OCI-LY1 (cell line): ENCODE measurements at regions not wholly inside any gene's neighbourhood (a gene's known extent, or its start where the extent isn't known, plus 50 kb on each side); places are given as distances from the start of the nearest gene placed in this dataset.

ENCODE experiments used
- EZH2 ChIP-seq: fragments of 200-600 bp; sonication (generic), shearing (Covaris generic); IDR thresholded peaks from 2 replicates; pipeline ENCODE4 v1.8.0; 2017; ENCODE audit warnings: borderline replicate concordance, mixed run types, mild to moderate bottlenecking, antibody characterized with exemption, low read length, moderate library complexity, mixed read lengths
- TF ChIP-seq, protein P1 (sequence below): fragments of 200-600 bp; sonication (generic), shearing (Covaris generic); IDR thresholded peaks from 2 replicates; pipeline ENCODE4 v1.5.1; 2017; ENCODE audit warnings: mild to moderate bottlenecking, antibody characterized with exemption, low read length, moderate library complexity, mixed read lengths

DNA sequence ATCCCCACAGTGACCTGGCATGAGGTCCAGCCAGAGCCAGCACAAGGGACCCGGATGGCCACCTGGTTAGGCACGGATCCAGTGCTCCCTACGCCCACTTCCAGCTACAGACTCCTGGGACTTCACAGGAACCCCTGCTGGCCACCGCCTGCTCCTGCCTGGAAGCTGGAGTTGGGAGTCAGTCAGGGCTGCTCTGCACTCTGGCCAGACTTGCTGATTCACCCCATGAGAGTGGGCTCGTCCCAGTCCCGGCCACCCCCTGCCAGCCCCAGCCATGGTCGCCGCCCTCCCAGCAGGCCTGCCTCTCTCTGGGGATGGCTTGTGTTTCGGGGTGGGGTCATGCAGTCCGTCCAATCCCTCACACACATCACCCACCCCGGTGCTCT lies 125.8 kb downstream of the DLL1 start:
- TF ChIP-seq, protein P1, sequence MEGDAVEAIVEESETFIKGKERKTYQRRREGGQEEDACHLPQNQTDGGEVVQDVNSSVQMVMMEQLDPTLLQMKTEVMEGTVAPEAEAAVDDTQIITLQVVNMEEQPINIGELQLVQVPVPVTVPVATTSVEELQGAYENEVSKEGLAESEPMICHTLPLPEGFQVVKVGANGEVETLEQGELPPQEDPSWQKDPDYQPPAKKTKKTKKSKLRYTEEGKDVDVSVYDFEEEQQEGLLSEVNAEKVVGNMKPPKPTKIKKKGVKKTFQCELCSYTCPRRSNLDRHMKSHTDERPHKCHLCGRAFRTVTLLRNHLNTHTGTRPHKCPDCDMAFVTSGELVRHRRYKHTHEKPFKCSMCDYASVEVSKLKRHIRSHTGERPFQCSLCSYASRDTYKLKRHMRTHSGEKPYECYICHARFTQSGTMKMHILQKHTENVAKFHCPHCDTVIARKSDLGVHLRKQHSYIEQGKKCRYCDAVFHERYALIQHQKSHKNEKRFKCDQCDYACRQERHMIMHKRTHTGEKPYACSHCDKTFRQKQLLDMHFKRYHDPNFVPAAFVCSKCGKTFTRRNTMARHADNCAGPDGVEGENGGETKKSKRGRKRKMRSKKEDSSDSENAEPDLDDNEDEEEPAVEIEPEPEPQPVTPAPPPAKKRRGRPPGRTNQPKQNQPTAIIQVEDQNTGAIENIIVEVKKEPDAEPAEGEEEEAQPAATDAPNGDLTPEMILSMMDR, result no peak
- TF ChIP-seq EZH2, result no peak
